ENCODE measurements at regions not wholly inside any gene's neighbourhood (a gene's known extent, or its start where the extent isn't known, plus 50 kb on each side); places are given as distances from the start of the nearest gene placed in this dataset.

DNA sequence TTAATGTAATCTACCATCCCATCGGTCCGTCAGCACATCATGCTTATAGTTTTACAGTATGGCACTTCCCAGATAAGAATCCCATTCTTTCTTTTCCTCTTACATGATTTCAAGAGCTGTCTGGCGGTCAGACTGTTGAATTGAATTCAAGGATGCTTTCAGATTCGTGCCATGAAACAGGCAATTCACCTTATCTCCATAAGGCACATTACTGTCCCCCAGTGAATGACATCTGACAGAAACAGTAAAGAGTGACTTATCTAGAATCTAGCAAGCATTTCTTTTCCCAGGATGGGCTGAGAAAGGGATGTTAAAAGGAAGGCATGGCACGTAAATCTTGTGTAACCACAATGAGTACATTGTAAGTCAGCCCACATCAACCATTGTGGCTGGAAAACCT, 61.1 kb upstream of the SEM1 start:
- DNase-seq (no peak), ATAC-seq (ENCODE audit: poor library complexity) (no peak)
- no peak overlapping the region for H3K27ac Mint-ChIP-seq
- Histone ChIP-seq H3K9me3 (ENCODE audit: control insufficient read depth in 1 of 2, insufficient read depth in 1 of 2, low read length in 2 of 2) (no peaks in the 10 kb centered on the region), H3K4me3 (ENCODE audit: low read length) (no peak overlapping the region), H3K27me3 (ENCODE audit: control insufficient read depth in 1 of 2, insufficient read depth in 2 of 2, low read length in 2 of 2) (peaks cover 10 to 12% of the 10 kb centered on the region in 2 experiments), H3K4me1 (ENCODE audit: insufficient read depth, low read length) (no peaks in the 10 kb centered on the region), H3K36me3 (ENCODE audit: insufficient read depth, low read length) (no peaks in the 10 kb centered on the region), H3K27ac (ENCODE audit: low read depth in 1 of 2, low read length in 2 of 2) (no peak overlapping the region)
- peaks cover 47% of the 10 kb centered on the region for H3K27me3 Mint-ChIP-seq
- POLR2A ChIA-PET: no interaction called here
- CTCF ChIA-PET: no interaction called here
- H3K36me3 Mint-ChIP-seq (ENCODE audit: low read depth): no peaks in the 10 kb centered on the region
- H3K4me1 Mint-ChIP-seq (ENCODE audit: low read depth): no peaks in the 10 kb centered on the region
- TF ChIP-seq, protein P1, sequence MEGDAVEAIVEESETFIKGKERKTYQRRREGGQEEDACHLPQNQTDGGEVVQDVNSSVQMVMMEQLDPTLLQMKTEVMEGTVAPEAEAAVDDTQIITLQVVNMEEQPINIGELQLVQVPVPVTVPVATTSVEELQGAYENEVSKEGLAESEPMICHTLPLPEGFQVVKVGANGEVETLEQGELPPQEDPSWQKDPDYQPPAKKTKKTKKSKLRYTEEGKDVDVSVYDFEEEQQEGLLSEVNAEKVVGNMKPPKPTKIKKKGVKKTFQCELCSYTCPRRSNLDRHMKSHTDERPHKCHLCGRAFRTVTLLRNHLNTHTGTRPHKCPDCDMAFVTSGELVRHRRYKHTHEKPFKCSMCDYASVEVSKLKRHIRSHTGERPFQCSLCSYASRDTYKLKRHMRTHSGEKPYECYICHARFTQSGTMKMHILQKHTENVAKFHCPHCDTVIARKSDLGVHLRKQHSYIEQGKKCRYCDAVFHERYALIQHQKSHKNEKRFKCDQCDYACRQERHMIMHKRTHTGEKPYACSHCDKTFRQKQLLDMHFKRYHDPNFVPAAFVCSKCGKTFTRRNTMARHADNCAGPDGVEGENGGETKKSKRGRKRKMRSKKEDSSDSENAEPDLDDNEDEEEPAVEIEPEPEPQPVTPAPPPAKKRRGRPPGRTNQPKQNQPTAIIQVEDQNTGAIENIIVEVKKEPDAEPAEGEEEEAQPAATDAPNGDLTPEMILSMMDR (IDR thresholded peaks at IDR 0.05): no peak
- H3K9me3 Mint-ChIP-seq: no peaks in the 10 kb centered on the region
- no peak overlapping the region for H3K4me3 Mint-ChIP-seq
- intact Hi-C loops (cut with DNase I, micrococcal nuclease): no loop called here

DNA sequence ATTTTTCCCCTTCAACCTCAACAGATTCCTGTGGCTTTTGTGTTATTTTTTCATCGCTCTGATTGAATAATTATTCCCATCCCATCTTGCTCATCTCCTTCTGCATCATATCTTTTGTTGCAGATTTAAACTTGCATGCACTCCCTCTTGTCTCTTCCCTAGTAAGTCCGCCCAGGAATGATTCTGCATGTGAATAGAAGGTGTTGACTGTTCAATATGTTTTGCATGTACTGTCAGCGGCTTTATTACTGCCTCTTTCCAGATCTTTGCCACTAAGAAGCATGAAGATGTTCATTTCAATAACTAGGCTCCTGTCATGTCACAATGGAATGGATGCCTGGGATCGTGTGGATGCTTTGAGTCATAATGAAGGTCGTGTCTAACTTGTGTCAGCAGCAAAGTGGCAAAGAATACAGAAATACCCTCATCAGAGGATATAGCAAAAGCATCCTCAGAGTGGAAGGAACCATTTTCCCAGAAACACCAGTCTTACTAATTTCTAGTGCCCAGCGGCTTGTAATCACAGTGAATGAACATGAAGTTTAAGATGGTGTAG, 62.6 kb upstream of the SEM1 start:
- intact Hi-C loops (cut with DNase I, micrococcal nuclease): no loop called here
- H3K27ac Mint-ChIP-seq: no peak overlapping the region
- TF ChIP-seq, protein P1 (IDR thresholded peaks at IDR 0.05): no peak
- no peaks in the 10 kb centered on the region for H3K9me3 Mint-ChIP-seq
- Histone ChIP-seq H3K36me3 (ENCODE audit: insufficient read depth, low read length) (no peaks in the 10 kb centered on the region), H3K4me1 (ENCODE audit: insufficient read depth, low read length) (no peaks in the 10 kb centered on the region), H3K9me3 (ENCODE audit: control insufficient read depth in 1 of 2, insufficient read depth in 1 of 2, low read length in 2 of 2) (no peaks in the 10 kb centered on the region), H3K27ac (ENCODE audit: low read depth in 1 of 2, low read length in 2 of 2) (no peak overlapping the region), H3K4me3 (ENCODE audit: low read length) (no peak overlapping the region), H3K27me3 (ENCODE audit: control insufficient read depth in 1 of 2, insufficient read depth in 2 of 2, low read length in 2 of 2) (peaks cover 12% of the 10 kb centered on the region in 2 experiments)
- H3K4me3 Mint-ChIP-seq: no peak overlapping the region
- ChIA-PET POLR2A (no interaction called here), CTCF (no interaction called here)
- H3K4me1 Mint-ChIP-seq (ENCODE audit: low read depth): no peaks in the 10 kb centered on the region
- no peak for DNase-seq
- peaks cover 47% of the 10 kb centered on the region for H3K27me3 Mint-ChIP-seq
- H3K36me3 Mint-ChIP-seq (ENCODE audit: low read depth): no peaks in the 10 kb centered on the region
- no peak for ATAC-seq (ENCODE audit: poor library complexity)

DNA sequence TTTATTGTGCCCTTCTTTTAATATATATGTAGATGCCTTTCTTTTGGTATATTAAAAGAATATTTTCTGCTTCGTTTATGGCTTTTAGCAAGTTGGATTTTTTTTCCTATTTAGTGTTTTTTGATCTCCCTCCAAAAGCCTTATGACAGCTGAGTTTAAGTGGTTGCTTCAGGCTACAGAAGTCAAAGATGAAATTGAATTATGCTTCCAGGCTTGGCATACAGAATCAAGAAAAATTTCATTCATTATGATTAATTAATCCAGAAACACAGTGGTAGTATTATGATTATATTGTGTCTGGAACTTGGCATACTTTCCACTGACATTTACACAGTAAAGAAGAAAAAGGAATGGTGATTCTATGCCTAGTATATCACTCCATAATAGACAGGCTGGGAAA, 63.8 kb upstream of the SEM1 start:
- no peaks in the 10 kb centered on the region for H3K4me1 ChIP-seq (ENCODE audit: insufficient read depth, low read length)
- Mint-ChIP-seq H3K27me3 (peaks cover 47% of the 10 kb centered on the region), H3K4me3 (no peak overlapping the region), H3K9me3 (no peaks in the 10 kb centered on the region), H3K27ac (no peak overlapping the region), H3K4me1 (ENCODE audit: low read depth) (no peaks in the 10 kb centered on the region), H3K36me3 (ENCODE audit: low read depth) (no peaks in the 10 kb centered on the region)
- H3K36me3 ChIP-seq (ENCODE audit: insufficient read depth, low read length): no peaks in the 10 kb centered on the region
- H3K9me3 ChIP-seq (ENCODE audit: control insufficient read depth in 1 of 2, insufficient read depth in 1 of 2, low read length in 2 of 2): no peaks in the 10 kb centered on the region
- no peak overlapping the region for H3K27ac ChIP-seq (ENCODE audit: low read depth in 1 of 2, low read length in 2 of 2)
- DNase-seq (no peak), ATAC-seq (ENCODE audit: poor library complexity) (no peak)
- TF ChIP-seq, protein P1 (IDR thresholded peaks at IDR 0.05): no peak
- H3K4me3 ChIP-seq (ENCODE audit: low read length): no peak overlapping the region
- intact Hi-C loops (cut with DNase I, micrococcal nuclease): no loop called here
- POLR2A ChIA-PET: no interaction called here
- H3K27me3 ChIP-seq (ENCODE audit: control insufficient read depth in 1 of 2, insufficient read depth in 2 of 2, low read length in 2 of 2): peaks cover 12 to 14% of the 10 kb centered on the region in 2 experiments
- CTCF ChIA-PET: no interaction called here
